GM13977 (cell line): ENCODE measurements at regions not wholly inside any gene's neighbourhood (a gene's known extent, or its start where the extent isn't known, plus 50 kb on each side); places are given as distances from the start of the nearest gene placed in this dataset.
"Not testable (repeated sequence)": the region's sequence is repeated elsewhere in the genome, so short reads cannot be mapped to it uniquely, and the experiment has no call there.

Experiments used
- DNase-seq: peaks from one replicate; pipeline ENCODE4 v3.0.0; 2012; ENCODE audit warnings: low spot score
- in situ Hi-C: fragments of 300-500 bp; cut with MboI; formaldehyde crosslinking; loops from one replicate; pipeline ENCODE4 v1.12.0; 2022; ENCODE audit warnings: low sequenced_read_pairs, low pct_unique_long_range_greater_than_20kb, mixed read lengths, inconsistent platforms; ENCODE audit not compliant: unreplicated experiment
- TF ChIP-seq, protein P1 (sequence below): IDR thresholded peaks from 2 replicates; pipeline ENCODE4 v1.5.1; 2012; ENCODE audit warnings: mild to moderate bottlenecking, control low read depth; ENCODE audit not compliant: insufficient read depth; ENCODE audit errors: extremely low read depth, missing control alignments

DNA sequence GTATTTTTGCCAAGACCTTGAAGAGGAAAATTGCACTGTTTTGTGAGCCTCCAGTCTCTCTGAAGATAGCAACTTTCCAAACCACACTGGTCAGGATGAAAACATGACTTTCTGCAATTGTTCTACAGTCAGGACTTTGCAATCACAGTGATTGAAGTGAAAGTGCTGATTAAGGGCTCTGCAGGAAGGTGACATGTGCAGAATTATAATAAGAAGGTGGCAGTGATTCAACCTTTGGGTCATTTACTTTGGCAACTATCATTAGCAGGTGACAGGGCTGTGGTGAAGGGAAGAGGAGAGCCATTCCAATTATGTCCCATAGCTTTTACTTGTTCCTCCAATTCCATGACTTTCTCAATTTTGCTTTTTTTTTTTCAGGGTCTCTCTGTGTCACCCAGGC lies 350.0 kb upstream of the FZD8 start:
- no peak for DNase-seq
- TF ChIP-seq, protein P1, sequence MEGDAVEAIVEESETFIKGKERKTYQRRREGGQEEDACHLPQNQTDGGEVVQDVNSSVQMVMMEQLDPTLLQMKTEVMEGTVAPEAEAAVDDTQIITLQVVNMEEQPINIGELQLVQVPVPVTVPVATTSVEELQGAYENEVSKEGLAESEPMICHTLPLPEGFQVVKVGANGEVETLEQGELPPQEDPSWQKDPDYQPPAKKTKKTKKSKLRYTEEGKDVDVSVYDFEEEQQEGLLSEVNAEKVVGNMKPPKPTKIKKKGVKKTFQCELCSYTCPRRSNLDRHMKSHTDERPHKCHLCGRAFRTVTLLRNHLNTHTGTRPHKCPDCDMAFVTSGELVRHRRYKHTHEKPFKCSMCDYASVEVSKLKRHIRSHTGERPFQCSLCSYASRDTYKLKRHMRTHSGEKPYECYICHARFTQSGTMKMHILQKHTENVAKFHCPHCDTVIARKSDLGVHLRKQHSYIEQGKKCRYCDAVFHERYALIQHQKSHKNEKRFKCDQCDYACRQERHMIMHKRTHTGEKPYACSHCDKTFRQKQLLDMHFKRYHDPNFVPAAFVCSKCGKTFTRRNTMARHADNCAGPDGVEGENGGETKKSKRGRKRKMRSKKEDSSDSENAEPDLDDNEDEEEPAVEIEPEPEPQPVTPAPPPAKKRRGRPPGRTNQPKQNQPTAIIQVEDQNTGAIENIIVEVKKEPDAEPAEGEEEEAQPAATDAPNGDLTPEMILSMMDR: no peak
- in situ Hi-C loops: no loop called here

DNA sequence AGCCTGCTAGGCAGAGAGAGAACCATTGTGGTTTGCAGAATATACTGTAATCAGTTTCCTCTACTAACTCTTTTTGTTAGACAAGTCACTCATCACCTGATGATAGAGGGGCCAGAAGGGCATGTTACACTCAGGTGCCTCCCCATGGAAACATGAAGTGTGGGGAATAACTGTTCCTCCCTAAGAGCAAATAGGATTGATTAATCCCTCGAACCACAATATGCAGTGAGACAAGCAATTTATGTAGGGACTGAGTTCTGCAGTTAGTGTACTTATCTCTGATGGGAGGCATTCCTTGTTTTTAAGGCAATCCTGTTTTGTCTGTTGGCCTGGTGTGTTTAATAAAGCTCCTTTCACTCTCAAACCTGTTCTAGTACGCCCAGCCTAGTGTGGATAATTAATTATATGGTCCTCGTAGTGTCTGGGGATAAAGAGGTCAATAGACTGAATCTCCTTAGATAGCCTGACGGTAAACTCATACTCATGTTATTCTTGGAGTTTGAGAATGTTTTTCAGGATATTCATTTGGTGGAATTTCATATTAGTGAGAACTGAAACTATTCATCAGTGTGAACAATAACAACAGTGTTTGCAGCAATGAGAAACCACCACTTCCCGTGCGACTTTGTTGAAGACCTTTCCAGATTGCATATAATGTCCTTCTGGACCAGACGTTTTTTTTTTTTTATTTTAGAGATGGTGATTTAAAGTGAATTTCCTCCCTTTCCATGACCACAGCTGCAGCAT lies 344.8 kb upstream of the FZD8 start:
- in situ Hi-C loops: no loop called here
- DNase-seq: no peak
- TF ChIP-seq, protein P1: no peak

DNA sequence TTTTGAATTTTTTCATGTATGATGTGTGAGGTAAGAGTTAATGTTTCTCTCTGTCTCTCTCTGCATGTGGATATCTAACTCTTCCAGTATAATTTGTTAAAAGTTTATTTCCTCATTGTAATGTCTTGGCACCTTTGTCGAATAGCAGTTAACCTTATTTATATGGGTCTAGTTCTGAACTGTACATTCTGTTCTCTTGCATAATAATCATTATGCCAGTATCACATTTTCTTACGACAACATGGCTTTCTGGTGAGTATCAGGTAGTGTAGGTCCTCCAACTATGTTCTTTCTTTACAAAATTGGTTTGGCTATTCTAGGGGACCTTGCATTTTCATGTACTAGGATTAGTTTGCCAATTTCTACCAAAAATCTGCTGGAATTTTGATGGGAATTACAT lies 337.0 kb upstream of the FZD8 start:
- TF ChIP-seq, protein P1: no peak
- no peak for DNase-seq
- in situ Hi-C loops: no loop called here

DNA sequence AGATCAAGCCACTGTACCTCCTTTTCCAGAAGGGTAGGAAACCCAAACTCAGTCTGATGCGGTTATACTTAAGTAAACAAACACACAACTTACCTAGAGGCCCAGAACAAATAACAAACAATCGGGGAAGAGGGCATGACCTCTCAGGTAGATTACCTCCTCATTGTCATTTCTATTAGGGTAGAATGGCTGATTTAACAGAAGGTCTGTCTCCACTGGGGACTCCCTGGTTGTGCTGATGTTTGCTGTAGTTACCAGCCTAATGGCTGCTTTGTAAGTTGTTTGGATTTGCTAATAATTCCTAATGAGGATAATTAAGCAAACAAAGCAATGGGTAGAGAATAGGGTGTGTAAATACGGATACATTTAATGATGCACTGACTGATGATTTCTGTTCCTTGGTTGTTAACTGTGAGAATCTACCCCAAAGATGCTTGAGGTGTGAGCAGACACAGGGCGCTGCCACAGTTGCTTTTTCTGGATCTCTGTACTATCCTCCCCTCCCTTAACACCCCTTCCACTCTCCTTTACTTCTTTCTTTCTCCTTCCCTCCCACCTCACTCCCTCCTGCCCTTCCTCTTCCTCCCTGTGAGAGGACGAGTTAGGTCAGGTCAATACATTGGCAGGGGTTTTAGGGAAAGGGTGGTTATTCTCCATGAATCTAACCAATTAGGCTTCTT lies 332.0 kb upstream of the FZD8 start:
- DNase-seq, in situ Hi-C loops: not testable (repeated sequence)

DNA sequence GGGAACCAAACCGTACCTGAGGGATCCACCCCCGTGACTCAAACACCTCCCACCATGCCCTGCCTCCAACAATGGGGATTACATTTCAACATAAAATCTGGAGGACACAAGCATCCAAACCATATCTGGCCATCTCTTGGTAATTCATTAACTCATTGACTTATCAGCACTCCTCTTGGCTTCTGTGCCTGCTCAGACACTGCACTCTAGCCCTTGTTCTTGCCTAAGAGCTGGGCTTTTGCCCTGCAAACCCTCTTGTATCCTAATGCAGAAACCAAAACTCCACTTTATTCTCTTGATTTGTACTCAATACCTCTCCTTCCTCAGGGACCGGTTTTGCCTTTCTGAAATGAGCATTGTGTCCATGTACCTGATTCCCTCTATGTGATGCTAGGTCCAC lies 330.2 kb upstream of the FZD8 start:
- in situ Hi-C loops: no loop called here
- TF ChIP-seq, protein P1: no peak
- no peak for DNase-seq

DNA sequence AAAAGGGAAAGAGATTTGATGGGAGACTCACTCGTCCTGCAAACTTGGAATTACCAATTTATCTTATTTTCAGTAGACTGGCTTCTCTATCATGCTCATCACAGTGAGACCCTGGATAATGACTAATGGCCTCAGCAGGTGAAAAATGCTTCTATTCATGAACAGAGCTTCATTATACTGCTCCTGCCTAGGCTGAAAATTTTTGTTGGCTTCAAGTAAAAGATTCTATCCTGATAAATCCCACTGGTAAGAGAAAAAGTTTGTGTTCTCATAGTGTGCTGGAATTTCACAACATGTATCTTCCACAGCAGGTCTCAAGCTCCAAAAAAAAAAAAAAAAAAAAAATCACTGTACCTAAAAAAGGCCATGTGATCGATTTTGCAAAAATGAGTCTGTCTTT lies 329.3 kb upstream of the FZD8 start:
- in situ Hi-C loops: no loop called here
- TF ChIP-seq, protein P1: no peak
- DNase-seq: no peak

DNA sequence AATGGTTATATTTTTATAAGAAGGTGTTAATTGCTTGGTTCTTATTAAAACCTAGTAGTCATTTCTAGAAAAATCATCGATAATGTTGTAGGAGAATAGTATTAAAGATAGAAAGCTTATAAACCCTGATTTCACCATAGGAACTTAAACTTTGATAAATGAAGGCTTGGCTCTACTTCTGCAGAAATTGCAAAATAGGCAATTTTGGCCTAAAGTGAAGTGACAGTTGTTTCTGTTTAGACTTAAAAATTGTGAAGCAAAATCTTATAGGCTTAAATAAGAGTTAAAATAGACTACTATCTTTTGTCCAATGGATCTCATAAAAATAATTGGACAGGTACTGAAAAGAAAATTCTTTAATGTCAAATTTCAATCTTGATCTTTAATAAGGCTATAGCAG lies 321.6 kb upstream of the FZD8 start:
- TF ChIP-seq, protein P1: no peak
- DNase-seq: no peak
- in situ Hi-C loops: no loop called here
